ENCODE measurements at regions not wholly inside any gene's neighbourhood (a gene's known extent, or its start where the extent isn't known, plus 50 kb on each side); places are given as distances from the start of the nearest gene placed in this dataset.

- TF ChIP-seq CTCF (conservative IDR thresholded peaks at IDR 0.05) (no peak), EZH2 (IDR thresholded peaks at IDR 0.05; ENCODE audit: low read depth) (no peak)
Measured at GRCh38 chr3:189058071-189058470, 113.7 kb upstream of the TPRG1 start.
